ENCODE measurements at regions not wholly inside any gene's neighbourhood (a gene's known extent, or its start where the extent isn't known, plus 50 kb on each side); places are given as distances from the start of the nearest gene placed in this dataset.
A peak's percentile ranks its signal among the peaks of the same experiment; 100 is the strongest.

DNA sequence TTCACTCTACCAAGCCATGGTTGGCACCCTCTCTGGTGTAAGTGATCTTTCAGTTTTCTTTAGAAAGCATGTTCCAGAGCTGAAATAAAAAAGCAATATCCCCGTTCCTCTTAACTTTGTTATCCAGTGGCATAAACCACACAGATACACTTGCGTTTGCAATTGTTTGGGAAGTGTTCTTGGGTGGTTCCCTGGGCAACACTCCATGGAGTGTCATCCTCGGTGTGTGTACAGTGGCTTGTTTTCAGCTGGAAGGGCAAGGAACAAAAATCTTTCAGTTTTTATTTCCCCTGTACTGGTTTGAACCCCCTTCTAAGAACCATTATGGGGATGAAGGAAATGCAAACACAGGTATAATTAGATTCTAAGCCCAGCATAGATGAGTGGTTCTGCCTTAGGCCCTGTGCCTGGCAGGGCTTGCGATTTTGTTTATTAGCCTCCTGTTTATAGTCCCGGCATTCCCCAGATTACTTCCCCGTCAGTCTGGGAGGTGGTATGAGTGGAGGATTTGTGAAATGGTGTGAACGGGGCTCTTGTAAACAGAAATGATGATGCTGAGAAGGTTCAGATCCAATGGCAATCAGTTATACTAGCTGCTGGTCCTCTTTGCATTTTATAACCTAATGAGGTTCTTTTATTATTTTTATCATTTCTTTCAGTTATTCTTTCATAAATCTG, 76.0 kb upstream of the CD180 start:
- DNase-seq: no peak
- no peak for TF ChIP-seq POLR2A (IDR thresholded peaks at IDR 0.05)
- TF ChIP-seq, protein P1, sequence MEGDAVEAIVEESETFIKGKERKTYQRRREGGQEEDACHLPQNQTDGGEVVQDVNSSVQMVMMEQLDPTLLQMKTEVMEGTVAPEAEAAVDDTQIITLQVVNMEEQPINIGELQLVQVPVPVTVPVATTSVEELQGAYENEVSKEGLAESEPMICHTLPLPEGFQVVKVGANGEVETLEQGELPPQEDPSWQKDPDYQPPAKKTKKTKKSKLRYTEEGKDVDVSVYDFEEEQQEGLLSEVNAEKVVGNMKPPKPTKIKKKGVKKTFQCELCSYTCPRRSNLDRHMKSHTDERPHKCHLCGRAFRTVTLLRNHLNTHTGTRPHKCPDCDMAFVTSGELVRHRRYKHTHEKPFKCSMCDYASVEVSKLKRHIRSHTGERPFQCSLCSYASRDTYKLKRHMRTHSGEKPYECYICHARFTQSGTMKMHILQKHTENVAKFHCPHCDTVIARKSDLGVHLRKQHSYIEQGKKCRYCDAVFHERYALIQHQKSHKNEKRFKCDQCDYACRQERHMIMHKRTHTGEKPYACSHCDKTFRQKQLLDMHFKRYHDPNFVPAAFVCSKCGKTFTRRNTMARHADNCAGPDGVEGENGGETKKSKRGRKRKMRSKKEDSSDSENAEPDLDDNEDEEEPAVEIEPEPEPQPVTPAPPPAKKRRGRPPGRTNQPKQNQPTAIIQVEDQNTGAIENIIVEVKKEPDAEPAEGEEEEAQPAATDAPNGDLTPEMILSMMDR (IDR thresholded peaks at IDR 0.05): no peak
- peaks cover 0 to 20% (median 11%) of the 10 kb centered on the region in 4 donors for H3K4me1 ChIP-seq
- peak overlapping the region in 1 of 4 donors; percentile 19 for H3K27ac ChIP-seq
- no peak overlapping the region for H3K4me3 ChIP-seq
- H3K9me3 ChIP-seq: no peaks in the 10 kb centered on the region
- no peaks in the 10 kb centered on the region for H3K27me3 ChIP-seq
- H3K36me3 ChIP-seq: no peaks in the 10 kb centered on the region

DNA sequence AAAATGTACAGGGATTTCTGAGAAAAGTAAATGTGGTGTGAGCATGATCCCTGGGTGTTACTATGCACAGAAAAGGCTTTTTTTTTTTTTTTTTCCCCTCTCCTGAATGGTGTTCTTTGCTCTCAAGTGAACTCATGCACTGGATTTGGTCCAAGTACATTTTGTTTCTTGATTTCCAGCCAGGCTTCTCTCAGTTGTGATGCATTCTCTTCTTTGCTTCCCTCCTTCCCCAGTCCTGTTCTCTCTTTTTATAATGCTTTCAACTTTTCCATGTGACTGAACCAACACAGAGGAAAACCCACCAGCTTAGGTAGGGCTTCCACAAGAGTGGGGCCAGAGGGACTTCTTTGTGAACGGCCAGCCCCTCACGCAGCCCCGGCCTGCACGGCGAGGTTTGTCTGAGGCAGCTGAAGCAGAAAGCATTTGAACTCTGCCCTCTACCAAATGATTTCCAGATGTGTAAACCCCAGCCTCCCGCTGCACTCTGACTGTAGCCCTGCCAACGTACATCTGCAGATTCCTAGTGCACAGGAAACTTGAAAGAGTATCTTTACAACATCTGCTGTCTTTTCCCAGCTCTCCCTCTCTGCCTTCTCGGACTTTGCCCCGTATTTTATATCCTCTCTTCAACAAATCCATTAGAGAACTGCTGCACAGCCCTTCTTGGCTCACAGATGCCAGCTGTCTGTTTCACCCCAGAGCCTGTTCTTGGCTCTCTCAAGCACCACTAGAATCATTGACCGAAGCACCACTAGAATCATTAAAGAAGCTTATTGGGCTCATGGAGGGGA, 71.8 kb upstream of the CD180 start:
- H3K27me3 ChIP-seq: no peaks in the 10 kb centered on the region
- peak overlapping the region in 2 of 4 donors; percentile 23 to 39 for H3K4me3 ChIP-seq
- TF ChIP-seq, protein P1 (IDR thresholded peaks at IDR 0.05): no peak
- peak in 1 of 2 donors; percentile 70 for TF ChIP-seq POLR2A (IDR thresholded peaks at IDR 0.05)
- H3K4me1 ChIP-seq: peaks cover 0 to 31% (median 12%) of the 10 kb centered on the region in 4 donors
- peak in 2 of 3 donors; percentile 75 to 79 for DNase-seq
- H3K36me3 ChIP-seq: no peaks in the 10 kb centered on the region
- no peaks in the 10 kb centered on the region for H3K9me3 ChIP-seq
- peak overlapping the region; percentile 49 to 90 (median 85) for H3K27ac ChIP-seq

- TF ChIP-seq, protein P1 (IDR thresholded peaks at IDR 0.05): no peak
- no peak for TF ChIP-seq POLR2A (IDR thresholded peaks at IDR 0.05)
- peak overlapping the region; percentile 38 to 90 (median 85) for H3K27ac ChIP-seq
- H3K4me1 ChIP-seq: peaks cover 0 to 31% (median 12%) of the 10 kb centered on the region in 4 donors
- no peaks in the 10 kb centered on the region for H3K9me3 ChIP-seq
- no peaks in the 10 kb centered on the region for H3K36me3 ChIP-seq
- H3K4me3 ChIP-seq: no peak overlapping the region
- H3K27me3 ChIP-seq: no peaks in the 10 kb centered on the region
- DNase-seq: peak in 1 of 3 donors; percentile 56
These were observed 71.1 kb upstream of the CD180 start for GRCh38 chr5:67267512-67268216.

DNA sequence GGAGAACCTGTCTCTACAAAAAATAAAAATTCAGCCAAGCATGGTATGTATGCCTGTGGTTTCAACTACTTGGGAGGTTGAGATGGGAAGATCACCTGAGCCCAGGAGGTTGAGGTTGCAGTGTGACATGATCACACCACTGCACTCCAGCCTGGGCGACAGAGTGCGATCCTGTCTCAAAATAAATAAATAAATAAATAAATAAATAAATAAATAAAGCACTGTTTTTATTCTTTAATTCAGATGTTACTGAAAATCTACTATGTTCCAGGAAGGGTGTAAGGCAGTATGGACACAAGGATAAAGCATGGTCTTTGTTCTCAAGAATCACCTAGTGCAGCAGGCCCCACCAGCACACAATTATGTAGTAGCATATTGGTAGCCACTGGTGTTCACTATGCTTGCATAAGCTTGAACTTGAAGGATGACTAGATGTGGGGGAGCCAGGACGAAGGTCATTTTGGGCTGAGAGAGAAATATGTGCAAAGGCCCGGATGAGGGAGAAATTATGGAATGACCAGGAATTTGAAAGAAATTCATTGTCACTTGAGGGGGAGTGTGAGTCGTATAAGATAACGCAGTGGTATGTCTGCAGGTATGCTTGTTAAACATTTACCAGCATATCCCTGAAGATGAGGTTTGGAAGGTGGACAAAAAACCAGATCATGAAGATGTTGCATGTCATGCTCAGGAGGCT, 70.2 kb upstream of the CD180 start:
- no peaks in the 10 kb centered on the region for H3K36me3 ChIP-seq
- no peaks in the 10 kb centered on the region for H3K9me3 ChIP-seq
- no peaks in the 10 kb centered on the region for H3K27me3 ChIP-seq
- TF ChIP-seq POLR2A (IDR thresholded peaks at IDR 0.05): no peak
- TF ChIP-seq, protein P1 (IDR thresholded peaks at IDR 0.05): no peak
- H3K4me1 ChIP-seq: peaks cover 0 to 31% (median 12%) of the 10 kb centered on the region in 4 donors
- peak overlapping the region; percentile 38 to 90 (median 85) for H3K27ac ChIP-seq
- no peak for DNase-seq
- H3K4me3 ChIP-seq: no peak overlapping the region

GRCh38 chr5:67265951-67266350, 69.4 kb upstream of the CD180 start:
- H3K27ac ChIP-seq: no peak overlapping the region

More at GRCh38 chr5:67265951-67266350, 69.4 kb upstream of the CD180 start:
- Histone ChIP-seq H3K4me1 (peaks cover 0 to 31% (median 12%) of the 10 kb centered on the region in 4 donors), H3K36me3 (no peaks in the 10 kb centered on the region), H3K9me3 (no peaks in the 10 kb centered on the region), H3K4me3 (no peak overlapping the region), H3K27me3 (no peaks in the 10 kb centered on the region)
- DNase-seq: no peak
- TF ChIP-seq, protein P1 (IDR thresholded peaks at IDR 0.05): no peak
- TF ChIP-seq POLR2A (IDR thresholded peaks at IDR 0.05): no peak

All from Peyer's patch (tissue), 4 donors.